Thyroid gland (tissue), 4 donors: ENCODE measurements at regions not wholly inside any gene's neighbourhood (a gene's known extent, or its start where the extent isn't known, plus 50 kb on each side); places are given as distances from the start of the nearest gene placed in this dataset.
A peak's percentile ranks its signal among the peaks of the same experiment; 100 is the strongest.

ENCODE experiments used
- DNase-seq, 2 donors: peaks; one replicate each; pipeline ENCODE4 v3.0.0-alpha.2; 2019
- H3K27ac ChIP-seq, 3 donors: fragments of 200-600 bp; sonication (generic); 1 replicate in 2 of 3; 2 replicates in 1 of 3; pipeline ENCODE4 v1.5.1; 2016 to 2019; ENCODE audit warnings: mild to moderate bottlenecking in 1 of 3, moderate library complexity in 1 of 3
- H3K27me3 ChIP-seq: fragments of 200-600 bp; sonication (generic); one replicate; pipeline ENCODE4 v1.5.1; 2019
- H3K36me3 ChIP-seq, 2 donors: fragments of 200-600 bp; sonication (generic); one replicate each; pipeline ENCODE4 v1.5.1; 2016 to 2019
- H3K4me1 ChIP-seq, 2 donors: fragments of 200-600 bp; sonication (generic); one replicate each; pipeline ENCODE4 v1.5.1; 2017 to 2019
- H3K4me3 ChIP-seq, 3 donors: fragments of 200-600 bp; sonication (generic); replicated peaks in 1 of 3; 1 replicate in 2 of 3; 2 replicates in 1 of 3; pipeline ENCODE4 v1.5.1; 2016; ENCODE audit warnings: mild to moderate bottlenecking in 1 of 3
- H3K9me3 ChIP-seq: fragments of 200-600 bp; sonication (generic); one replicate; pipeline ENCODE4 v1.5.1; 2017
- POLR2A ChIP-seq, 2 donors: fragments of 450-650 bp; IDR thresholded peaks; one replicate each; pipeline ENCODE4 v1.6.1; 2017; ENCODE audit warnings: antibody characterized with exemption in 2 of 2, mild to moderate bottlenecking in 2 of 2, moderate library complexity in 1 of 2
- WGBS, 2 donors: methylation state at CpG; one replicate each; pipeline ENCODE4 v1.1.5; 2017; 5-methylcytosine and 5-hydroxymethylcytosine counted together
- intact Hi-C: fragments of 100-400 bp; cut with DNase I; formaldehyde crosslinking; loops from one replicate; pipeline ENCODE4 v1.15.1; 2023
- TF ChIP-seq, protein P1 (sequence below), 6 experiments: fragments of 200-600 bp in 3 of 6; fragments of 450-650 bp in 3 of 6; sonication (generic) in 3 of 6; IDR thresholded peaks; one replicate each; pipeline ENCODE4 v1.5.1; 2016 to 2019; ENCODE audit warnings: antibody characterized with exemption in 6 of 6, mild to moderate bottlenecking in 2 of 6, inconsistent platforms in 1 of 6, moderate library complexity in 1 of 6

DNA sequence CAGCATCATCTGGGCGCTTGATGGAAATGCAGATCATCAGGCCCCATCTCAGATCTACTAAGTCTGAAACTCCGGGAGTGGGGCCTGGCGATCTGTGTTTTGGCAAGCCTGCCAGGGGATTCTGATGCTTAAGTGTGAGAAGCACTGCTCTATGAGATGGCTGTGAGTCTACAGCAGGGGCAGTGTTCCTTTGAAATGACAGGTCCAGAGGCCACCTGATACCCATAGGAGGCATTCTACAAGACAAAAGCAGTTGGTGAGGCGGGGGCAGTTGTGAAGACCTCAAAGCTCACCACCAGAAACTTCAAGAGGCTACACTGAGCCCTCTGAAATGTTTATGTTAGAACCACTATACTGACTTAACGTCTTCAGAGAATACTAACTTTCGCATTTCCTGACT, 86.9 kb upstream of the SPATA31D4 start:
- no peaks in the 10 kb centered on the region for H3K36me3 ChIP-seq
- no peak for DNase-seq
- H3K27me3 ChIP-seq, result no peaks in the 10 kb centered on the region
- H3K27ac ChIP-seq, result no peak overlapping the region
- TF ChIP-seq POLR2A (IDR thresholded peaks at IDR 0.05), result no peak
- TF ChIP-seq, protein P1, sequence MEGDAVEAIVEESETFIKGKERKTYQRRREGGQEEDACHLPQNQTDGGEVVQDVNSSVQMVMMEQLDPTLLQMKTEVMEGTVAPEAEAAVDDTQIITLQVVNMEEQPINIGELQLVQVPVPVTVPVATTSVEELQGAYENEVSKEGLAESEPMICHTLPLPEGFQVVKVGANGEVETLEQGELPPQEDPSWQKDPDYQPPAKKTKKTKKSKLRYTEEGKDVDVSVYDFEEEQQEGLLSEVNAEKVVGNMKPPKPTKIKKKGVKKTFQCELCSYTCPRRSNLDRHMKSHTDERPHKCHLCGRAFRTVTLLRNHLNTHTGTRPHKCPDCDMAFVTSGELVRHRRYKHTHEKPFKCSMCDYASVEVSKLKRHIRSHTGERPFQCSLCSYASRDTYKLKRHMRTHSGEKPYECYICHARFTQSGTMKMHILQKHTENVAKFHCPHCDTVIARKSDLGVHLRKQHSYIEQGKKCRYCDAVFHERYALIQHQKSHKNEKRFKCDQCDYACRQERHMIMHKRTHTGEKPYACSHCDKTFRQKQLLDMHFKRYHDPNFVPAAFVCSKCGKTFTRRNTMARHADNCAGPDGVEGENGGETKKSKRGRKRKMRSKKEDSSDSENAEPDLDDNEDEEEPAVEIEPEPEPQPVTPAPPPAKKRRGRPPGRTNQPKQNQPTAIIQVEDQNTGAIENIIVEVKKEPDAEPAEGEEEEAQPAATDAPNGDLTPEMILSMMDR (IDR thresholded peaks at IDR 0.05), result no peak
- peaks cover 0 to 6% of the 10 kb centered on the region in 2 donors for H3K4me1 ChIP-seq
- WGBS, 2 donors, result 90 to 93% methylated on average over 4 to 6 of the region's 6 CpGs
- intact Hi-C loops, result loop anchor here (10.0 kb wide), 1 partner anchor 147 kb away; no protein-coding TSS in a partner anchor
- no peak overlapping the region for H3K4me3 ChIP-seq
- no peaks in the 10 kb centered on the region for H3K9me3 ChIP-seq

DNA sequence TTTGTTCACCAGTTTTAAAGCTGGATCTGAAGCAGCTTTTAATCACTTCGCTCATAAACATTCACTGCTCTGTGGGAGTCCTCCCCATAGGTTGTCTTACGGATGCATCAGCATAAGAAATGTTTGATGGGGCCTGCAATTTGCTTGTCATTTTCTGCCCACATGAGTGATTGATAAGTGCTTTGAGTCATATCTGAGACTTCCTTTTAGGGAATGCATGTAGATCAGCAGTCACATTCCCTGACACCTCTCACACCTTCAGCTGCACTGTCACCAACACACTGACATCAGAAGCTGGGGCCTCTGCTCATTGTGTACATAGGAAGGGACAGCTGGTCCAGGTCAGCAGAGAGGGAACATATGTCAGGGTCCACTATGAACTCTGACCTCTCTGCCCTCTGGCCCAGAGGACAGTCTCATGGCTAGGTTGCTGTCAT, 84.1 kb upstream of the SPATA31D4 start:
- H3K4me3 ChIP-seq, result no peak overlapping the region
- TF ChIP-seq, protein P1 (IDR thresholded peaks at IDR 0.05), result no peak
- peaks cover 4 to 15% of the 10 kb centered on the region in 2 donors for H3K4me1 ChIP-seq
- H3K27ac ChIP-seq, result no peak overlapping the region
- 100% methylated on average over 2 of the region's 2 CpGs for WGBS, 2 donors
- intact Hi-C loops, result loop anchor here (10.0 kb wide), 1 partner anchor 149 kb away; no protein-coding TSS in a partner anchor
- no peak for DNase-seq
- no peaks in the 10 kb centered on the region for H3K9me3 ChIP-seq
- H3K36me3 ChIP-seq, result no peaks in the 10 kb centered on the region
- H3K27me3 ChIP-seq, result no peaks in the 10 kb centered on the region

DNA sequence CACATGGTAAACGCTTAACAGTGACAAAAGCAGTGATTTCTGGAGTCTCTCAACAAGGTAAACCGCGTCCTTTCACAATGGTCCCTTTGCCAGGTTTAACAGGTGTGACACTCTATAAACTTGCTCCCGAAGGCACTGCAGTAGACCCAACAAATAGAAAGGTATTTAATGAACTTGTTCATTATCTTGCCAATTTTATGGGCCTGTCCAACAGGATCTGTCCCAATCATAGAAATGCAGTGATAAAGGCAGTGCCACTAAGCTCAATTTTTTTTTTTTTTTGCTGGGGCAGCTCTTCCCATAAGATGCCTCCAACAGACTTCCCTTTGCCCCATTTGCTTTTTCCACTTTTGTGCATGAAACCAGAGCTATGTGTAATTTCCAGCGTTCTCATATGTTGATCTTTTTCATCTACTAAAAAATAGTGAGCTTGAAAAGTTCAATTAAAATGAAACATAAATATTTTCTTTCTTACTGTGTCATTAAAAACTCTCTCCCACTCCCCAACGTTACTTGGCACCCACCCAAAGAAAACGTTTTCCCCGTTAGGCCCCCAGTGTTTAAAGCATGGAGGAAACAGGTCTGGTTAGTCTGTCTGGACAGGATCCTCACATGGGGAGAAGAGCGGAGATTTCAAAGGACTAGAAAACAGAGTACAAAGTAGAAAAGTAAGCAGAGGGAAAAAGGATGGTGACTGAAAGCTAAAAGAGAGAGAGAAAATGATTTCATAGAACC, 80.9 kb upstream of the SPATA31D4 start:
- Histone ChIP-seq H3K9me3 (no peaks in the 10 kb centered on the region), H3K27ac (no peak overlapping the region), H3K36me3 (no peaks in the 10 kb centered on the region), H3K4me3 (no peak overlapping the region), H3K4me1 (peaks cover 8 to 27% of the 10 kb centered on the region in 2 donors), H3K27me3 (no peaks in the 10 kb centered on the region)
- intact Hi-C loops, result loop anchor here (10.0 kb wide), 1 partner anchor 153 kb away; no protein-coding TSS in a partner anchor
- DNase-seq, result no peak
- 44 to 47% methylated on average over 9 of the region's 9 CpGs for WGBS, 2 donors
- no peak for TF ChIP-seq POLR2A (IDR thresholded peaks at IDR 0.05)
- TF ChIP-seq, protein P1 (IDR thresholded peaks at IDR 0.05), result no peak

DNA sequence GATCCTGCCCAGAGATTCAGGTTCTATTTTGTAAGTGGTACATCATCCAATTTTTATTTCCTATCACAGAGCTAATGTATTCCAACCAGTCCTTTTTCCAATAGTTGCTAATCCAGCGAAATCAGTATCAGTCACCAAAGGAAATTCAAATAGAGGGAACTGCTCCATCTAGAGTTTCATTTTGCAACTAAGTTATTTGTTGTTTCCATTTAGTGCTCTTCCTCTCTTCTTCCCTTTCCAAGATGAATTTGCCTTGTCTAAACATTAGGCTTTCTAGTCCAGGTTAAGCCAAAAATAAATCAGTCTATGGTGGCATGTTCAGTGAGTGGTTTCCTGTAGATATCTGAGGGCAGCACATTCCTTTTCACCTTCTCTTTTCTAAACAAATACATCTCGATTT, 79.8 kb upstream of the SPATA31D4 start:
- DNase-seq, result no peak
- Histone ChIP-seq H3K4me3 (no peak overlapping the region), H3K9me3 (no peaks in the 10 kb centered on the region), H3K4me1 (peaks cover 8 to 24% of the 10 kb centered on the region in 2 donors), H3K27ac (no peak overlapping the region), H3K27me3 (no peaks in the 10 kb centered on the region), H3K36me3 (no peaks in the 10 kb centered on the region)
- TF ChIP-seq, protein P1 (IDR thresholded peaks at IDR 0.05), result peak in 4 of 6 experiments; percentile 28 to 64 (median 54)
- TF ChIP-seq POLR2A (IDR thresholded peaks at IDR 0.05), result no peak
- intact Hi-C loops, result loop anchor here (10.0 kb wide), 1 partner anchor 154 kb away; no protein-coding TSS in a partner anchor
- whole genome bisulfite sequencing, 2 donors, result 38 to 59% methylated on average over 2 of the region's 2 CpGs

DNA sequence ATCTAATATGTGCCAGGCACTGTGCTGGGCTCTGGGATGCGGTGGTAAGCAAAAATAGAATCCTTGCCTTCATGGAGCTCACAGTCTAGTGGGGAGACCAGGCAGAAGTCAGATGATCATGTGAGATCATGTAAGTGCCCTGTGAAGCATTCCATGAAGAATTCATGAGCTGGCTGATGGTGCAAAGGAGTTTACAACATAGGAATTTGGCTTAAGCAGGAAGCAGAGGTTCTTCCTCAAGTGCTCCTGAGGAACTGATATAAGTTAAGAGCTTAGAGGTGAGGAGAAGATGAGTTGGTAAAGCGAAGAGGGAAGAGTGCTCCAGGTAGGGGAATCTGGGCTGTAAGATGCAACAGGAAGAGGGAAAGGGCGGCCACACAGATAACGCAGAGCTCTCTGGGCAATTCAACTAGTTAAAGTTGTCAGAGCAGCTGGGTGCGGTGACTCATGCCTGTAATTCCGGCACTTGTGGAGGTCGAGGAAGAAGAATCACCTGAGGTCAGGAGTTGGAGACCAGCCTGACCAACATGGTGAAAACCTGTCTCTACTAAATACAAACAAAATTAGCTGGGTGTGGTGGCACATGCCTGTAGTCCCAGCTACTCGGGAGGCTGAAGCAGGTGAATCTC, 78.5 kb upstream of the SPATA31D4 start:
- Histone ChIP-seq H3K27me3 (no peaks in the 10 kb centered on the region), H3K4me1 (peaks cover 8 to 24% of the 10 kb centered on the region in 2 donors), H3K9me3 (no peaks in the 10 kb centered on the region), H3K4me3 (no peak overlapping the region), H3K36me3 (no peaks in the 10 kb centered on the region), H3K27ac (no peak overlapping the region)
- TF ChIP-seq POLR2A (IDR thresholded peaks at IDR 0.05), result no peak
- TF ChIP-seq, protein P1 (IDR thresholded peaks at IDR 0.05), result no peak
- DNase-seq, result no peak
- intact Hi-C loops, result loop anchor here (10.0 kb wide), 1 partner anchor 155 kb away; no protein-coding TSS in a partner anchor
- 80 to 92% methylated on average over 8 of the region's 8 CpGs for WGBS, 2 donors
